ENCODE measurements at regions not wholly inside any gene's neighbourhood (a gene's known extent, or its start where the extent isn't known, plus 50 kb on each side); places are given as distances from the start of the nearest gene placed in this dataset.

DNA sequence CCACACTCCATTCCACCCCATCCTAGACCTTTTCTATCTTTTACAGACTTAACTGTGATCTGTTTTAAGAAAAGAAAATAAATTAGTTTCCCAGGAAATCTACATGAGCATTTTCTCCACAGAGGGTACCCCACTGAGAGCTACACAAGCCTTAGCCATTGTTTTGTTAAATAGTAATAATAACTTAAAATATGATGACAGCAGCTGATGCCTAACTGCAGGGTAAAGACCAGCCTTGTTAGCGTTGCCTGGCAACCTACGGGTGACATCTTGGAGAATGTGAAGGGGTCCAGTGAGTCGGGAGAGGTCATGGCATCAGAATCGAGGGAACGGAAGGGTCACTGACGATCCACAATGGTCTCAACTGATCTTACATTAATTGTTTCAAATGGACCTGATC, 233.2 kb upstream of the PBX1 start:
- no peak for TF ChIP-seq POLR2A (IDR thresholded peaks at IDR 0.05)
- TF ChIP-seq, protein P1, sequence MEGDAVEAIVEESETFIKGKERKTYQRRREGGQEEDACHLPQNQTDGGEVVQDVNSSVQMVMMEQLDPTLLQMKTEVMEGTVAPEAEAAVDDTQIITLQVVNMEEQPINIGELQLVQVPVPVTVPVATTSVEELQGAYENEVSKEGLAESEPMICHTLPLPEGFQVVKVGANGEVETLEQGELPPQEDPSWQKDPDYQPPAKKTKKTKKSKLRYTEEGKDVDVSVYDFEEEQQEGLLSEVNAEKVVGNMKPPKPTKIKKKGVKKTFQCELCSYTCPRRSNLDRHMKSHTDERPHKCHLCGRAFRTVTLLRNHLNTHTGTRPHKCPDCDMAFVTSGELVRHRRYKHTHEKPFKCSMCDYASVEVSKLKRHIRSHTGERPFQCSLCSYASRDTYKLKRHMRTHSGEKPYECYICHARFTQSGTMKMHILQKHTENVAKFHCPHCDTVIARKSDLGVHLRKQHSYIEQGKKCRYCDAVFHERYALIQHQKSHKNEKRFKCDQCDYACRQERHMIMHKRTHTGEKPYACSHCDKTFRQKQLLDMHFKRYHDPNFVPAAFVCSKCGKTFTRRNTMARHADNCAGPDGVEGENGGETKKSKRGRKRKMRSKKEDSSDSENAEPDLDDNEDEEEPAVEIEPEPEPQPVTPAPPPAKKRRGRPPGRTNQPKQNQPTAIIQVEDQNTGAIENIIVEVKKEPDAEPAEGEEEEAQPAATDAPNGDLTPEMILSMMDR (IDR thresholded peaks at IDR 0.05): no peak

All from right lobe of liver (tissue), 4 donors.